GM21737 (cell line): ENCODE measurements at regions not wholly inside any gene's neighbourhood (a gene's known extent, or its start where the extent isn't known, plus 50 kb on each side); places are given as distances from the start of the nearest gene placed in this dataset.

Experiments used
- ATAC-seq: cut with Tn5 transposase; IDR thresholded peaks from one replicate; pipeline ENCODE4 v1.9.1; 2021; ENCODE audit warnings: mild to moderate bottlenecking, moderate library complexity; ENCODE audit not compliant: unreplicated experiment

- ATAC-seq, result no peak
Observed at GRCh38 chr12:74899031-74899829, 310.4 kb downstream of the KCNC2 start.

GRCh38 chr12:74900232-74900631 is 309.4 kb downstream of the KCNC2 start:
- ATAC-seq, result no peak

- ATAC-seq, result no peak
Observed at GRCh38 chr12:74903522-74903921, 306.1 kb downstream of the KCNC2 start.

- ATAC-seq, result no peak
Observed at GRCh38 chr12:74906224-74906623, 303.4 kb downstream of the KCNC2 start.

GRCh38 chr12:74910831-74911230 is 298.8 kb downstream of the KCNC2 start:
- ATAC-seq, result no peak

GRCh38 chr12:74914378-74914777 is 295.3 kb downstream of the KCNC2 start:
- ATAC-seq, result no peak

- no peak for ATAC-seq
Observed at GRCh38 chr12:74915718-74916117, 293.9 kb downstream of the KCNC2 start.

- no peak for ATAC-seq
Observed at GRCh38 chr12:74917743-74918142, 291.9 kb downstream of the KCNC2 start.

GRCh38 chr12:74918291-74918690 is 291.3 kb downstream of the KCNC2 start:
- ATAC-seq, result no peak

GRCh38 chr12:74922117-74922516 is 287.5 kb downstream of the KCNC2 start:
- no peak for ATAC-seq

GRCh38 chr12:74922642-74923041 is 287.0 kb downstream of the KCNC2 start:
- ATAC-seq, result no peak

GRCh38 chr12:74941670-74942069 is 268.0 kb downstream of the KCNC2 start:
- ATAC-seq, result no peak

GRCh38 chr12:74945771-74946198 is 263.9 kb downstream of the KCNC2 start:
- no peak for ATAC-seq

- no peak for ATAC-seq
Observed at GRCh38 chr12:74953697-74954096, 255.9 kb downstream of the KCNC2 start.

- no peak for ATAC-seq
Observed at GRCh38 chr12:74957231-74957630, 252.4 kb downstream of the KCNC2 start.

- no peak for ATAC-seq
Observed at GRCh38 chr12:74957634-74958033, 252.0 kb downstream of the KCNC2 start.

- no peak for ATAC-seq
Observed at GRCh38 chr12:74959657-74960056, 250.0 kb downstream of the KCNC2 start.

GRCh38 chr12:74963304-74963703 is 246.3 kb downstream of the KCNC2 start:
- no peak for ATAC-seq

- no peak for ATAC-seq
Observed at GRCh38 chr12:74963867-74964331, 245.7 kb downstream of the KCNC2 start.

- ATAC-seq, result no peak
Observed at GRCh38 chr12:74964390-74964789, 245.2 kb downstream of the KCNC2 start.

- ATAC-seq, result no peak
Observed at GRCh38 chr12:74971201-74971600, 238.4 kb downstream of the KCNC2 start.

GRCh38 chr12:74977832-74978481 is 231.7 kb downstream of the KCNC2 start:
- no peak for ATAC-seq
